Esophagus squamous epithelium (tissue), 4 donors: ENCODE measurements at regions not wholly inside any gene's neighbourhood (a gene's known extent, or its start where the extent isn't known, plus 50 kb on each side); places are given as distances from the start of the nearest gene placed in this dataset.

Experiments
- CTCF ChIP-seq, 6 experiments: fragments of 450-650 bp in 4 of 6; fragments of 200-600 bp in 2 of 6; sonication (generic) in 2 of 6; IDR thresholded peaks; one replicate each; pipeline ENCODE4 v1.5.1; 2016 to 2019; ENCODE audit warnings: antibody characterized with exemption in 6 of 6, mild to moderate bottlenecking in 4 of 6, moderate library complexity in 4 of 6
- POLR2A ChIP-seq, 4 donors: fragments of 450-650 bp; IDR thresholded peaks; one replicate each; pipeline ENCODE4 v1.6.1; 2017; ENCODE audit warnings: antibody characterized with exemption in 4 of 4, mild to moderate bottlenecking in 4 of 4, moderate library complexity in 3 of 4

GRCh38 chr6:40037271-40037670 is 103.0 kb upstream of the MOCS1 start:
- TF ChIP-seq CTCF (IDR thresholded peaks at IDR 0.05) (no peak), POLR2A (IDR thresholded peaks at IDR 0.05) (no peak)
